K562 (cell line): ENCODE measurements at regions not wholly inside any gene's neighbourhood (a gene's known extent, or its start where the extent isn't known, plus 50 kb on each side); places are given as distances from the start of the nearest gene placed in this dataset.

Experiments
- ATAC-seq: fragments of 200-7000 bp; cut with Tn5 transposase; 3 replicates; pipeline ENCODE4 v1.9.1; 2020; ENCODE audit warnings: moderate library complexity
- BruUV-seq: library from RNA; stranded (reverse); fragments of 400-500 nt; replicated peaks from 2 replicates; lab custom pipeline; 2021; lab: Mats Ljungman, UMichigan
- CTCF ChIA-PET: fragments of 300-600 bp; formaldehyde crosslinking; extraction: SDS; loops from one replicate; lab custom pipeline; 2021; ENCODE audit warnings: low intra/inter-chr PET ratio; lab: Yijun Ruan, JAX
- POLR2A ChIA-PET: fragments of 300-600, 350-650 bp; sonication (Branson Sonifier 250); formaldehyde crosslinking; extraction: SDS; loops from one replicate; lab custom pipeline; 2021; ENCODE audit warnings: antibody characterized with exemption, inconsistent platforms; lab: Yijun Ruan, JAX
- DNase-seq, 4 experiments: peaks; one replicate each; pipeline versions ENCODE4 v3.0.0 to v3.0.0-alpha.2; 2011 to 2018; ENCODE audit warnings: low spot score in 3 of 4, mixed read lengths in 3 of 4; ENCODE audit errors: extremely low read depth in 1 of 4
- FAIRE-seq: peaks from 2 replicates; lab custom pipeline; 2011; peaks lifted over from hg19 to GRCh38; lab: Jason Lieb, UNC
- H2AFZ ChIP-seq: 2 replicates; pipeline ENCODE4 v1.6.0; 2011; ENCODE audit warnings: low read depth, low read length, control low read depth, inconsistent platforms
- H3K27ac ChIP-seq: fragments of 200-600 bp; 3 replicates; pipeline ENCODE4 v1.8.0; 2011; ENCODE audit warnings: low read depth, mild to moderate bottlenecking, control low read depth, inconsistent platforms, low read length, moderate library complexity, mixed read lengths; ENCODE audit errors: extremely low read depth
- H3K27me3 ChIP-seq, 2 experiments: fragments of 300-600 bp in 1 of 2; 2 replicates in 1 of 2; 3 replicates in 1 of 2; pipeline versions ENCODE4 v1.6.0 to v1.8.0; 2011; ENCODE audit warnings: inconsistent platforms in 2 of 2, low read length in 2 of 2, mild to moderate bottlenecking in 1 of 2, mixed read lengths in 1 of 2, moderate library complexity in 1 of 2; ENCODE audit not compliant: control insufficient read depth in 2 of 2, insufficient read depth in 2 of 2
- H3K36me3 ChIP-seq: fragments of 300-600 bp; 3 replicates; pipeline ENCODE4 v1.8.0; 2011; ENCODE audit warnings: mild to moderate bottlenecking, low read length, inconsistent platforms; ENCODE audit not compliant: control insufficient read depth, insufficient read depth
- H3K4me1 ChIP-seq, 2 experiments: fragments of 200-600 bp in 1 of 2; replicated peaks in 1 of 2; 2 replicates in 1 of 2; 3 replicates in 1 of 2; pipeline versions ENCODE4 v1.5.1 to v1.8.0; 2011; ENCODE audit warnings: inconsistent platforms in 2 of 2, low read length in 2 of 2, mild to moderate bottlenecking in 1 of 2, mixed read lengths in 1 of 2, moderate library complexity in 1 of 2; ENCODE audit not compliant: control insufficient read depth in 2 of 2, insufficient read depth in 2 of 2
- H3K4me2 ChIP-seq: 2 replicates; pipeline ENCODE4 v1.6.1; 2011; ENCODE audit warnings: low read length, control low read depth, inconsistent platforms, mixed read lengths; ENCODE audit not compliant: insufficient read depth
- H3K4me3 ChIP-seq: fragments of 200-600 bp; sonication (generic), shearing (Covaris generic); 2 replicates; pipeline ENCODE4 v1.5.1; 2016; ENCODE audit warnings: control low read depth, inconsistent platforms
- H3K79me2 ChIP-seq: fragments of 200-600 bp; 3 replicates; pipeline ENCODE4 v1.8.0; 2011; ENCODE audit warnings: low read length, inconsistent platforms; ENCODE audit not compliant: control insufficient read depth, insufficient read depth
- H3K9ac ChIP-seq, 2 experiments: 2 replicates each; pipeline versions ENCODE4 v1.6.0 to v1.6.1; 2011; ENCODE audit warnings: low read depth in 2 of 2, low read length in 2 of 2, control low read depth in 1 of 2, inconsistent platforms in 1 of 2, mild to moderate bottlenecking in 1 of 2, mixed read lengths in 1 of 2; ENCODE audit not compliant: insufficient read depth in 1 of 2
- H3K9me1 ChIP-seq: one replicate; pipeline ENCODE4 v1.6.0; 2011; ENCODE audit warnings: inconsistent platforms, mild to moderate bottlenecking, low read length, moderate library complexity; ENCODE audit not compliant: control insufficient read depth, insufficient read depth
- H3K9me3 ChIP-seq: replicated peaks from 2 replicates; pipeline ENCODE4 v1.5.1; 2011; ENCODE audit warnings: low read depth, low read length, inconsistent platforms; ENCODE audit not compliant: control insufficient read depth, insufficient read depth
- H4K20me1 ChIP-seq: replicated peaks from 2 replicates; pipeline ENCODE4 v1.6.1; 2011; ENCODE audit warnings: low read length, inconsistent platforms, mixed read lengths; ENCODE audit not compliant: control insufficient read depth, insufficient read depth
- EGR1 ChIP-seq: fragments of 450-650 bp; conservative IDR thresholded peaks from 2 replicates; pipeline ENCODE4 v1.6.1; 2017; ENCODE audit warnings: mild to moderate bottlenecking
- HMG20A ChIP-seq: fragments of 450-650 bp; formaldehyde crosslinking; conservative IDR thresholded peaks from 2 replicates; pipeline ENCODE4 v1.4.0; 2020; ENCODE audit warnings: mild to moderate bottlenecking, mixed read lengths
- KAT7 ChIP-seq: sonication (generic); formaldehyde crosslinking; IDR thresholded peaks from 2 replicates; pipeline ENCODE4 v1.8.0; 2022; ENCODE audit warnings: missing genetic modification reagents, mild to moderate bottlenecking, borderline replicate concordance
- MTF1 ChIP-seq: fragments of 250-450 bp; sonication (Bioruptor Pico); IDR thresholded peaks from 2 replicates; pipeline ENCODE4 v1.9.0; 2021; ENCODE audit warnings: moderate library complexity, mild to moderate bottlenecking, inconsistent platforms, borderline replicate concordance
- NBN ChIP-seq: fragments of 450-650 bp; IDR thresholded peaks from 2 replicates; pipeline ENCODE4 v1.6.1; 2016; ENCODE audit warnings: low read depth, mild to moderate bottlenecking
- PRPF4 ChIP-seq: fragments of 200-400 bp; formaldehyde crosslinking; IDR thresholded peaks from one replicate; pipeline ENCODE4 v1.6.1; 2017; ENCODE audit warnings: low read length, low read depth, mild to moderate bottlenecking; ENCODE audit not compliant: insufficient read depth, poor library complexity, severe bottlenecking
- SPI1 ChIP-seq: IDR thresholded peaks from 2 replicates; pipeline ENCODE4 v1.6.1; 2011; ENCODE audit warnings: low read depth, low read length, control low read depth, borderline replicate concordance
- TBP ChIP-seq: optimal IDR thresholded peaks from 2 replicates; pipeline ENCODE3; 2011; ENCODE audit warnings: low read depth, low read length, improper control_type of control experiment
- THRAP3 ChIP-seq: fragments of 450-650 bp; IDR thresholded peaks from 2 replicates; pipeline ENCODE4 v1.6.1; 2016; ENCODE audit warnings: mild to moderate bottlenecking, inconsistent platforms, borderline replicate concordance
- ZBTB33 ChIP-seq: sonication (generic); formaldehyde crosslinking; IDR thresholded peaks from 2 replicates; pipeline ENCODE4 v1.8.1; 2023; ENCODE audit warnings: mild to moderate bottlenecking, missing genetic modification reagents
- ZKSCAN1 ChIP-seq: fragments of 150-350 bp; IDR thresholded peaks from 2 replicates; pipeline ENCODE4 v1.6.1; 2016; ENCODE audit warnings: low read depth, low read length
- ZNF146 ChIP-seq: IDR thresholded peaks from one replicate; pipeline ENCODE4 v1.6.1; 2018; ENCODE audit warnings: missing compliant biosample characterization; ENCODE audit not compliant: unreplicated experiment
- ZNF184 ChIP-seq: sonication (generic); formaldehyde crosslinking; IDR thresholded peaks from 2 replicates; pipeline ENCODE4 v1.5.0; 2020; ENCODE audit warnings: missing genetic modification reagents
- ZZZ3 ChIP-seq: fragments of 450-650 bp; IDR thresholded peaks from 2 replicates; pipeline ENCODE4 v1.6.1; 2016; ENCODE audit warnings: antibody characterized with exemption, mild to moderate bottlenecking, moderate library complexity
- WGBS: fragments of 100-300 bp; shearing (Covaris generic); methylation state at CpG from one replicate; pipeline ENCODE4 v1.1.6; 2016; ENCODE audit warnings: low coverage, mixed read lengths; ENCODE audit not compliant: insufficient coverage; ENCODE audit errors: missing lambda C conversion rate; 5-methylcytosine and 5-hydroxymethylcytosine counted together
- in situ Hi-C: fragments of 300-500 bp; cut with MboI; formaldehyde crosslinking; loops from 4 replicates; pipeline ENCODE4 v1.15.0; 2018; ENCODE audit warnings: inconsistent platforms, mixed read lengths
- intact Hi-C: fragments of 100-400 bp; cut with micrococcal nuclease; formaldehyde crosslinking; loops from 2 replicates; pipeline ENCODE4 v1.14.2; 2022
- TF ChIP-seq, protein P1 (sequence below): sonication (generic); formaldehyde crosslinking; IDR thresholded peaks from 2 replicates; pipeline ENCODE4 v1.4.0; 2020; ENCODE audit warnings: mild to moderate bottlenecking, missing genetic modification reagents
- TF ChIP-seq, protein P2 (sequence below): fragments of 450-650 bp; IDR thresholded peaks from 2 replicates; pipeline ENCODE4 v1.6.1; 2016; ENCODE audit warnings: borderline replicate concordance

DNA sequence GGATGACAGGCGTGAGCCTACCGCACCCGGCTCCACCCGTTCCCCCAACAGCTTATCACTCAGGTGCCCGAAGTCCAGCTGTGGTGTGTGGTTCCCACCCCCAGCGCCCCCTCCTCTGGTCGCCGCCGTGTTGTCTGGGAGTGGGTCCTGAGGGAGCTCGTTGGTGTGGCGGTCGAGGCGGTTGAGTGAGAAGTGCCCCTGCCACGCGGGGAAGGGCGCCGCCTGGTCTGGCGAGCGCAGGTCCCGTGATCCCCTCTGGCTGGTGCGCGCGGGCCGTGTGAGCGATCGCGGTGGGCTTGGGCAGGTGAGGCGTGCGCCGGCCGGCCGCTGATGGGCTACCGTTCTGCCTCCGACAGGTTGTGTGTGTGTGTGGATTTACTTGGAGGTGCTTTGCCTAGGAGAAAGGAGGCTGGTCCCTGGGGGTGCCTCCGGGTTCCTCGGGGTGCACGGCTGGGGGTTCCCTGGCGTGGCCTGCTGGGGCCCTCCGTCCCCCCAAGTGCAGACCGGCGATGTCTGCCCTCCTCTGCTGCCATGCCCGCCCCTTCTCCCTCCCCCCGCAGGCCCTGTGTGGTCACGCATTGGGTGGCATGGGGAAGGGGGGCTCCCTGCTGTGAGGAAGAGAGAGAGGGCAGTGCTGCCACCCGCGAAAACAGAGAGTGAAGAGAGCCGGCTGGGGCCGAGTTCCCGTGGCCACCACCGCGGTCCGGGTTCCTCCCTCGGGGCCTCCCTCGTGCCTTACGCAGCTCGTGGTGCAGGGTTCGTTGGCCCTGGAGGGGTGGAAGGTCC, 336.0 kb upstream of the DEFB115 start (continued):
- TF ChIP-seq PRPF4 (no peak), EGR1 (no peak), ZZZ3 (no peak), THRAP3 (no peak), NBN (no peak)

GRCh38 chr20:30922129-30922528, 335.3 kb upstream of the DEFB115 start:
- intact Hi-C loops, result no loop called here
- BruUV-seq, result no TSS peak
- H3K9me3 ChIP-seq, result no peaks in the 10 kb centered on the region
- TF ChIP-seq NBN (no peak), KAT7 (CRISPR knock-in tag) (no peak), TBP (no peak), ZNF146 (CRISPR knock-in tag) (no peak), HMG20A (CRISPR knock-in tag) (no peak), ZKSCAN1 (no peak), ZNF184 (CRISPR knock-in tag) (no peak), MTF1 (CRISPR knock-in tag) (no peak), ZBTB33 (CRISPR knock-in tag) (no peak), SPI1 (no peak)
- TF ChIP-seq, protein P1, sequence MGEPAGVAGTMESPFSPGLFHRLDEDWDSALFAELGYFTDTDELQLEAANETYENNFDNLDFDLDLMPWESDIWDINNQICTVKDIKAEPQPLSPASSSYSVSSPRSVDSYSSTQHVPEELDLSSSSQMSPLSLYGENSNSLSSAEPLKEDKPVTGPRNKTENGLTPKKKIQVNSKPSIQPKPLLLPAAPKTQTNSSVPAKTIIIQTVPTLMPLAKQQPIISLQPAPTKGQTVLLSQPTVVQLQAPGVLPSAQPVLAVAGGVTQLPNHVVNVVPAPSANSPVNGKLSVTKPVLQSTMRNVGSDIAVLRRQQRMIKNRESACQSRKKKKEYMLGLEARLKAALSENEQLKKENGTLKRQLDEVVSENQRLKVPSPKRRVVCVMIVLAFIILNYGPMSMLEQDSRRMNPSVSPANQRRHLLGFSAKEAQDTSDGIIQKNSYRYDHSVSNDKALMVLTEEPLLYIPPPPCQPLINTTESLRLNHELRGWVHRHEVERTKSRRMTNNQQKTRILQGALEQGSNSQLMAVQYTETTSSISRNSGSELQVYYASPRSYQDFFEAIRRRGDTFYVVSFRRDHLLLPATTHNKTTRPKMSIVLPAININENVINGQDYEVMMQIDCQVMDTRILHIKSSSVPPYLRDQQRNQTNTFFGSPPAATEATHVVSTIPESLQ (CRISPR knock-in tag), result no peak
- TF ChIP-seq, protein P2, sequence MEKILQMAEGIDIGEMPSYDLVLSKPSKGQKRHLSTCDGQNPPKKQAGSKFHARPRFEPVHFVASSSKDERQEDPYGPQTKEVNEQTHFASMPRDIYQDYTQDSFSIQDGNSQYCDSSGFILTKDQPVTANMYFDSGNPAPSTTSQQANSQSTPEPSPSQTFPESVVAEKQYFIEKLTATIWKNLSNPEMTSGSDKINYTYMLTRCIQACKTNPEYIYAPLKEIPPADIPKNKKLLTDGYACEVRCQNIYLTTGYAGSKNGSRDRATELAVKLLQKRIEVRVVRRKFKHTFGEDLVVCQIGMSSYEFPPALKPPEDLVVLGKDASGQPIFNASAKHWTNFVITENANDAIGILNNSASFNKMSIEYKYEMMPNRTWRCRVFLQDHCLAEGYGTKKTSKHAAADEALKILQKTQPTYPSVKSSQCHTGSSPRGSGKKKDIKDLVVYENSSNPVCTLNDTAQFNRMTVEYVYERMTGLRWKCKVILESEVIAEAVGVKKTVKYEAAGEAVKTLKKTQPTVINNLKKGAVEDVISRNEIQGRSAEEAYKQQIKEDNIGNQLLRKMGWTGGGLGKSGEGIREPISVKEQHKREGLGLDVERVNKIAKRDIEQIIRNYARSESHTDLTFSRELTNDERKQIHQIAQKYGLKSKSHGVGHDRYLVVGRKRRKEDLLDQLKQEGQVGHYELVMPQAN, result no peak

More at GRCh38 chr20:30922129-30922528, 335.3 kb upstream of the DEFB115 start:
- H3K4me2 ChIP-seq, result no peak overlapping the region
- DNase-seq (no peak), FAIRE-seq (no peak), ATAC-seq (no peak)
- CTCF ChIA-PET, result no interaction called here
- no peak overlapping the region for H3K9ac ChIP-seq
- WGBS, result 39% methylated on average over 33 of the region's 55 CpGs
- H3K27me3 ChIP-seq, result no peaks in the 10 kb centered on the region
- H2AFZ ChIP-seq, result no peak overlapping the region
- no peak overlapping the region for H3K27ac ChIP-seq
- no peaks in the 10 kb centered on the region for H3K4me1 ChIP-seq
- H3K4me3 ChIP-seq, result no peak overlapping the region
- POLR2A ChIA-PET, result no interaction called here
- no peaks in the 10 kb centered on the region for H3K9me1 ChIP-seq
- no peaks in the 10 kb centered on the region for H3K79me2 ChIP-seq
- H4K20me1 ChIP-seq, result no peaks in the 10 kb centered on the region
- in situ Hi-C loops, result no loop called here
- no peaks in the 10 kb centered on the region for H3K36me3 ChIP-seq
